GM12865 (cell line): ENCODE measurements at regions not wholly inside any gene's neighbourhood (a gene's known extent, or its start where the extent isn't known, plus 50 kb on each side); places are given as distances from the start of the nearest gene placed in this dataset.
A peak's percentile ranks its signal among the peaks of the same experiment; 100 is the strongest.

ENCODE experiments used
- DNase-seq: peaks from one replicate; pipeline ENCODE4 v3.0.0; 2010; ENCODE audit warnings: low read depth
- H3K4me3 ChIP-seq: 2 replicates; pipeline ENCODE4 v1.5.1; 2011; ENCODE audit warnings: mild to moderate bottlenecking, low read depth, low read length, control low read depth
- TF ChIP-seq, protein P1 (sequence below): IDR thresholded peaks from 2 replicates; pipeline ENCODE4 v1.5.1; 2011; ENCODE audit warnings: low read length, control low read depth, low read depth, inconsistent platforms; ENCODE audit not compliant: insufficient read depth; ENCODE audit errors: missing control alignments

DNA sequence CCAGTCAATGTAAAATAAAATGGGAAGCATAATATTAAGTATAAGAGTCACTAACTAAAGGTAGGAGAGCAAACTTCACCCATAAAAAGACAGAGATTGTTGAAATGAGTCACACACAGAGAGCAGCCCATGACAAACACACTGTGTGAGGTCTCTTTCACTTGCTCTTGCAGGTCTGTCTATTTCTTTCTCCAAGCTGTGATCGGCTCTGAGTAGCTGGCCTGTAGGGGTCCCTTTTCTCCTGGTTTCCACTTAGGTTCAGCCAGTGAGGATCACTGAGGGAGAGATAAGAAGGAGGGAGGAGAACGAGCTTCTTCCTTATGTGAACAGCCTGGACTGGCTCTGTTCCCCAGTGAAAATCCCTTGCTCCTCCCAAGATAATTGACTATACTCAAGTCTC is 133.7 kb upstream of the HS3ST3A1 start:
- H3K4me3 ChIP-seq, result no peak overlapping the region
- no peak for DNase-seq
- TF ChIP-seq, protein P1, sequence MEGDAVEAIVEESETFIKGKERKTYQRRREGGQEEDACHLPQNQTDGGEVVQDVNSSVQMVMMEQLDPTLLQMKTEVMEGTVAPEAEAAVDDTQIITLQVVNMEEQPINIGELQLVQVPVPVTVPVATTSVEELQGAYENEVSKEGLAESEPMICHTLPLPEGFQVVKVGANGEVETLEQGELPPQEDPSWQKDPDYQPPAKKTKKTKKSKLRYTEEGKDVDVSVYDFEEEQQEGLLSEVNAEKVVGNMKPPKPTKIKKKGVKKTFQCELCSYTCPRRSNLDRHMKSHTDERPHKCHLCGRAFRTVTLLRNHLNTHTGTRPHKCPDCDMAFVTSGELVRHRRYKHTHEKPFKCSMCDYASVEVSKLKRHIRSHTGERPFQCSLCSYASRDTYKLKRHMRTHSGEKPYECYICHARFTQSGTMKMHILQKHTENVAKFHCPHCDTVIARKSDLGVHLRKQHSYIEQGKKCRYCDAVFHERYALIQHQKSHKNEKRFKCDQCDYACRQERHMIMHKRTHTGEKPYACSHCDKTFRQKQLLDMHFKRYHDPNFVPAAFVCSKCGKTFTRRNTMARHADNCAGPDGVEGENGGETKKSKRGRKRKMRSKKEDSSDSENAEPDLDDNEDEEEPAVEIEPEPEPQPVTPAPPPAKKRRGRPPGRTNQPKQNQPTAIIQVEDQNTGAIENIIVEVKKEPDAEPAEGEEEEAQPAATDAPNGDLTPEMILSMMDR, result no peak

DNA sequence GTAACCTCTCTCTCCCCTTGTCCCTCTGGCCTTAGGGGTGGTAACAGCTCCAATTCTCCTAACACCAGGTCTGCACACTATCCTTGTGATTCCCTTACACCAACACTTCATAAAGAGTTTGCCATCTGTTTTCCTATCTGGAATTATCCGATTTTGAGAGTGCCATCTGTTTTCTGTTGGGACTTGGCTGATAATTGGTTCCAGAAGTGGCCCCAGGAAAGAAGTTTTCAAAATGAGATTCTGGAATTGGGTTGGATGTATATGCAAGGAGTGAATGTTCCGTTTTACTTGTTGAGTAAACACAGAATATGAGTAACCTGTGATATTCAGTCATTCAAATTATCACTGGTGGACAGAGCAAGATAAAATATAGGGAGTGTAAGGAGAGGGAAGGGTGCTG is 134.1 kb upstream of the HS3ST3A1 start:
- no peak overlapping the region for H3K4me3 ChIP-seq
- no peak for DNase-seq
- TF ChIP-seq, protein P1, result no peak

DNA sequence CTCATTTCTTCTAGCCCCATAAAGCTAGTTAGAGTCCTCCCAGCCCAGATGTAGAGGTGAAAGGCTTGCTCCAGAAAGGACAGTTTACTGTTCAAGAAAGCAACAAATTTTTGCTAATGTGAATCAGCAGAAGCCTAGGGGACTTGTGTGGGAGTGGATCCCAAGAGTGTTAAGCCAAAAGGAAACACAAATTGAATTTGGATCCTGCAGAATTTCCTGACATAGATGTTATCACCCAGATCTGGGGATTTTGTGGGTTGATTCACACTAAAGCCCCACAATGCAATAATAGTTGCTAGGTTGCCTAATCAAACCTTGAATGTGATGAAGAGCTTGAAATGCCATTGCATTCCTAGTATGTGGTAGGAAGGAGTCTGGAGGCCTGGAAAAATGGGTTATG is 135.2 kb upstream of the HS3ST3A1 start:
- TF ChIP-seq, protein P1, result no peak
- no peak for DNase-seq
- H3K4me3 ChIP-seq, result no peak overlapping the region

DNA sequence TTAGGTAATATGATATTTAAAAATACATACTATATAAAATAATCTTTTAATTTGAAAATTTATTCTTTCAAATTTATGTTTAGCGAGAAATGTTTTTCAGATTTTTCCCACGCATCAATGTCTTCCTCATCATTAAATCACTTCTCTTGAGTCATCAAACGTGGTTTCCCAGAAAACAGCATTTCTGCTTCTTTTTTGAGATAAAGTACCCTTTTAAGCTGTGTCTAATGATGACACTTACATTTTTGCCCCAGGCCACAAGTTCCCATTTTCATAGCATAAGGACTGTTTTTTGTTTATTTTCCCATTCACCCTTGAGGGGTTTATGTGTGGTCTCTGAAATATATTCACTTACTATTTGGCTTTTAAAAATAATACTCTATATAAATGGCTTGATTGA is 139.0 kb upstream of the HS3ST3A1 start:
- TF ChIP-seq, protein P1, result no peak
- DNase-seq, result no peak
- H3K4me3 ChIP-seq, result no peak overlapping the region

DNA sequence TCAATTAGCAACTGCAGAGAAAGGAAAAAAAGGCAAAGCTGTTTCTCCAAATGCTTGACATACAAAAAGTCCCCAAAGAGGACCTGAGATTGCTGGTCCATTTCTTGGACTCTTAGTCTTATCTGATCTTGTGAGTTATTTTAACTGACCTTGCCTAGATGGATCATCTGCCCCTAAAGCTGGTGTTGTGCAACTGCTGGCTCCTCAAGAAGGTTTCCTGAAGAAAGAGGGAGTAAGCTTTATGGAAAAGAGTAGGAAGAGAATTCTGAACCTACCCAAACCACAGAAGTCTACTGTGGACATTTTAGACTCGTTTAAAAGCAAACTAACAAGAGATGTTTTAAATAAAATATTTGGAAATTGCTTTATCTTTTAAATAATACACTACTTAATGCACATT is 140.0 kb upstream of the HS3ST3A1 start:
- DNase-seq, result no peak
- TF ChIP-seq, protein P1, result no peak
- no peak overlapping the region for H3K4me3 ChIP-seq

DNA sequence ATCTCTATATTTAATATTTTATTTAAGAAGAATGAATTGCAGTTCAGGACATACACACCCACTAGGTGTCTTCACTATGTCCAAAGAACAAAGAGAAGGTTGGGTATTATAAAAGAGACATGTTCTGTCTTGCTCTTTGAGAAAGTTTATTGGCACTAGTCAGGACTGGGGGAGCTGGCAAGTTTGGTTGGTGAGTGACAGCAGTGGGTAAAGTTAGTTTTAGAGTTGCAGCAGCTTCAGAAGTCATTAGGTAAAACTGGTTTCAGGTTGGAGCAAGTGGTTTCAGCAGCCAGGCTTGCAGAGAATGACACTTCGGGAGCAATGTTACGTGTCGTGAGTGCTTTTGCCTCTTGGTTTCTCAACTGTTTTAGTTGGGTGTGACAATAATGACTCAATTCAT is 142.2 kb upstream of the HS3ST3A1 start:
- TF ChIP-seq, protein P1, result no peak
- DNase-seq, result peak; percentile 3
- no peak overlapping the region for H3K4me3 ChIP-seq

DNA sequence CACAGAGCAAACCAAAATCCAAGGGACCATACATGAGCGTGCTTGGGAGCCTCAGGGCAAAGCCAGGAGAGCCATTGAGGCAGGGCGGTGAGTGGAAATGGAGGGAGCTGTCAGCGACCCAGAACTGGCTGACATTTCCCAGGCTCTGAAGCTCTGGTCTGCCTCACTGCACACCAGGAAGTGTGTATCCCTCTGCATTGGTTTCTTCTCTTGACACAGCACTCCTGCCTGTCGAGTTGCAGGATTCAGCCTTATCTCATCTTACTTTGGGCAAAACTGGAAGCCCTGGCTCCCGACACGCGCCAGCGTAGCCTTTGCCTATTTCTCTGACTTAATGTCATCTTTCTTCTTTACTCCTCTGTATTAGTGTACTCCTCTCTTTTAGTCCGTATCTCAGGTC is 144.7 kb upstream of the HS3ST3A1 start:
- DNase-seq, result no peak
- TF ChIP-seq, protein P1, result no peak

More for the DNA sequence above, 144.7 kb upstream of the HS3ST3A1 start:
- no peak overlapping the region for H3K4me3 ChIP-seq
